ENCODE measurements at regions not wholly inside any gene's neighbourhood (a gene's known extent, or its start where the extent isn't known, plus 50 kb on each side); places are given as distances from the start of the nearest gene placed in this dataset.
"Not testable (repeated sequence)": the region's sequence is repeated elsewhere in the genome, so short reads cannot be mapped to it uniquely, and the experiment has no call there.

DNA sequence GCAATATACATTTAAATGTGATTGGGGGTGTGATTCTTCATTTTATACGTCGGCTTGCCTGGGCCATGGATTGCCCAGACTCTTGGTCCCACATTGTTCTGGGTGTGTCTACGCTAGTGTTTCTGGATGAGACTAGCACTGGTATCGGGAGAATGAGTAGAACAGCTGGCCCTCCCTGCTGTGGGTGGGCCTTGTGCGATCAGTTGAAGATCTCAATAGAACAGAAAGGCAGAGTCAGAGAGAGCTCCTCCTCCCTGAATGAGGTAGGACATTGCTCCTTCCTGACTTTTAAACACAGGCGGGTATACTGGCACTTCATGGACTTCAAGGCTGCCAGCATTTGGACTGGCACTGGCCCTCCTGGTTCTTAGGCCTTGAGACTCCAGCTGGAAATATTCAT is 603.0 kb downstream of the LIG4 start:
- ATAC-seq (ENCODE audit: poor library complexity), result no peak

DNA sequence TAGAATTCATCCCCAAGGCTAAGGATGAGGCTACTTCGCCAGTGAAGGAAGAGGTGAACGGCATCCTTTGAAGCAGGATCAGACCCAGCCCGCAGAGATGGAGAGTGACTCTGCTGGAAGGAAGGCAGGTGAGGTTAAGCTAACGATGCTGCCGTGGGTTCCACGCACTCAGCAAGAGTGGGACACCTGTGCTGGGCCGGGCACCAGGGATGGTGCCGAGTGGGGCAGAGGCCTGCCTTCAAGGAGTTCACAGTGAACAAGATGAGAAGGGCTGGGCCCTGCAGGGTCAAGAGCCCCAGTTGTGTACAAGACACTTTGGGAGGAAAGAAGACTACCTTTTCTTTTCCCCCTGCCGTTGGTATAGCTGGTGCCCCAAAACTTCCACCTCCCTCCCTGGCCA is 606.6 kb downstream of the LIG4 start:
- Histone ChIP-seq H3K4me1 (ENCODE audit: insufficient read depth, low read length) (no peaks in the 10 kb centered on the region), H3K4me3 (ENCODE audit: low read length) (no peak overlapping the region), H3K36me3 (ENCODE audit: insufficient read depth, low read length) (no peaks in the 10 kb centered on the region), H3K9me3 (ENCODE audit: control insufficient read depth in 1 of 2, insufficient read depth in 1 of 2, low read length in 2 of 2) (peaks cover 0 to 4% of the 10 kb centered on the region in 2 experiments), H3K27me3 (ENCODE audit: control insufficient read depth in 1 of 2, insufficient read depth in 2 of 2, low read length in 2 of 2) (no peaks in the 10 kb centered on the region), H3K27ac (ENCODE audit: low read depth in 1 of 2, low read length in 2 of 2) (no peak overlapping the region)
- Mint-ChIP-seq H3K4me3 (no peak overlapping the region), H3K36me3 (ENCODE audit: low read depth) (no peaks in the 10 kb centered on the region), H3K27ac (no peak overlapping the region), H3K9me3 (no peaks in the 10 kb centered on the region), H3K4me1 (ENCODE audit: low read depth) (no peaks in the 10 kb centered on the region), H3K27me3 (no peaks in the 10 kb centered on the region)
- TF ChIP-seq, protein P1, sequence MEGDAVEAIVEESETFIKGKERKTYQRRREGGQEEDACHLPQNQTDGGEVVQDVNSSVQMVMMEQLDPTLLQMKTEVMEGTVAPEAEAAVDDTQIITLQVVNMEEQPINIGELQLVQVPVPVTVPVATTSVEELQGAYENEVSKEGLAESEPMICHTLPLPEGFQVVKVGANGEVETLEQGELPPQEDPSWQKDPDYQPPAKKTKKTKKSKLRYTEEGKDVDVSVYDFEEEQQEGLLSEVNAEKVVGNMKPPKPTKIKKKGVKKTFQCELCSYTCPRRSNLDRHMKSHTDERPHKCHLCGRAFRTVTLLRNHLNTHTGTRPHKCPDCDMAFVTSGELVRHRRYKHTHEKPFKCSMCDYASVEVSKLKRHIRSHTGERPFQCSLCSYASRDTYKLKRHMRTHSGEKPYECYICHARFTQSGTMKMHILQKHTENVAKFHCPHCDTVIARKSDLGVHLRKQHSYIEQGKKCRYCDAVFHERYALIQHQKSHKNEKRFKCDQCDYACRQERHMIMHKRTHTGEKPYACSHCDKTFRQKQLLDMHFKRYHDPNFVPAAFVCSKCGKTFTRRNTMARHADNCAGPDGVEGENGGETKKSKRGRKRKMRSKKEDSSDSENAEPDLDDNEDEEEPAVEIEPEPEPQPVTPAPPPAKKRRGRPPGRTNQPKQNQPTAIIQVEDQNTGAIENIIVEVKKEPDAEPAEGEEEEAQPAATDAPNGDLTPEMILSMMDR (IDR thresholded peaks at IDR 0.05), result no peak
- POLR2A ChIA-PET, result no interaction called here
- intact Hi-C loops (cut with DNase I, micrococcal nuclease), result no loop called here
- CTCF ChIA-PET, result no interaction called here
- DNase-seq (no peak), ATAC-seq (ENCODE audit: poor library complexity) (no peak)

More for the DNA sequence above, 603.0 kb downstream of the LIG4 start:
- no peaks in the 10 kb centered on the region for H3K36me3 ChIP-seq (ENCODE audit: insufficient read depth, low read length)
- no peaks in the 10 kb centered on the region for H3K27me3 ChIP-seq (ENCODE audit: control insufficient read depth in 1 of 2, insufficient read depth in 2 of 2, low read length in 2 of 2)
- ChIA-PET CTCF (no interaction called here), POLR2A (no interaction called here)
- Mint-ChIP-seq H3K36me3 (ENCODE audit: low read depth) (no peaks in the 10 kb centered on the region), H3K4me1 (ENCODE audit: low read depth) (no peaks in the 10 kb centered on the region), H3K27ac (no peak overlapping the region), H3K4me3 (no peak overlapping the region), H3K9me3 (peaks cover 2% of the 10 kb centered on the region), H3K27me3 (no peaks in the 10 kb centered on the region)
- no peak overlapping the region for H3K27ac ChIP-seq (ENCODE audit: low read depth in 1 of 2, low read length in 2 of 2)
- peaks cover 0 to 4% of the 10 kb centered on the region in 2 experiments for H3K9me3 ChIP-seq (ENCODE audit: control insufficient read depth in 1 of 2, insufficient read depth in 1 of 2, low read length in 2 of 2)
- H3K4me3 ChIP-seq (ENCODE audit: low read length), result no peak overlapping the region
- TF ChIP-seq, protein P1 (IDR thresholded peaks at IDR 0.05), result no peak
- H3K4me1 ChIP-seq (ENCODE audit: insufficient read depth, low read length), result no peaks in the 10 kb centered on the region
- intact Hi-C loops (cut with DNase I, micrococcal nuclease), result no loop called here
- no peak for DNase-seq

DNA sequence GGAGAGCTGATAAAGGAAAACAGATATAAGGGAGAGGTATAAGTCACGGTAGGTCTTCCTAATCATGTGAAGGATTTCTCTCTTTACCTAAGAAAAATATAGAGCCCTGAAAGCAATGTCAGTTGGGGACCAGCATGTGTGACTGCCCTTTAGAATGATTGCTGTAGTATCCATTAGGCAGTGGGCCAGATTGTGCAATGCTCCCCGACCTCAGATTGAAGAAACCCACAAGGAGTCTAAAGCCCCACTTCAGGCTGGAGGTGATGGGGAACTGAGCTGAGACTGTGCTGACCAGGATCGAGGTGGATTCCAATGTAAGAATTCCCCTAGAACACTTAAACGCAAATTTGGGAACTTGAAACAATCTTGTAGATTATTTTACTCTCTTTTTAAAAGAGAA is 614.4 kb downstream of the LIG4 start:
- no peaks in the 10 kb centered on the region for H3K36me3 ChIP-seq (ENCODE audit: insufficient read depth, low read length)
- no peaks in the 10 kb centered on the region for H3K36me3 Mint-ChIP-seq (ENCODE audit: low read depth)
- H3K4me1 ChIP-seq (ENCODE audit: insufficient read depth, low read length), result no peaks in the 10 kb centered on the region
- H3K27ac ChIP-seq (ENCODE audit: low read depth in 1 of 2, low read length in 2 of 2), result no peak overlapping the region
- H3K27me3 ChIP-seq (ENCODE audit: control insufficient read depth in 1 of 2, insufficient read depth in 2 of 2, low read length in 2 of 2), result no peaks in the 10 kb centered on the region
- H3K27ac Mint-ChIP-seq, result no peak overlapping the region
- TF ChIP-seq, protein P1 (IDR thresholded peaks at IDR 0.05), result no peak
- H3K4me1 Mint-ChIP-seq (ENCODE audit: low read depth), result no peaks in the 10 kb centered on the region
- ChIA-PET POLR2A (no interaction called here), CTCF (no interaction called here)
- H3K9me3 ChIP-seq (ENCODE audit: control insufficient read depth in 1 of 2, insufficient read depth in 1 of 2, low read length in 2 of 2), result no peaks in the 10 kb centered on the region
- no peak for ATAC-seq (ENCODE audit: poor library complexity)
- no peak overlapping the region for H3K4me3 Mint-ChIP-seq
- no peaks in the 10 kb centered on the region for H3K27me3 Mint-ChIP-seq
- no peak overlapping the region for H3K4me3 ChIP-seq (ENCODE audit: low read length)
- intact Hi-C loops (cut with DNase I, micrococcal nuclease), result no loop called here
- no peak for DNase-seq
- peaks cover 5% of the 10 kb centered on the region for H3K9me3 Mint-ChIP-seq

DNA sequence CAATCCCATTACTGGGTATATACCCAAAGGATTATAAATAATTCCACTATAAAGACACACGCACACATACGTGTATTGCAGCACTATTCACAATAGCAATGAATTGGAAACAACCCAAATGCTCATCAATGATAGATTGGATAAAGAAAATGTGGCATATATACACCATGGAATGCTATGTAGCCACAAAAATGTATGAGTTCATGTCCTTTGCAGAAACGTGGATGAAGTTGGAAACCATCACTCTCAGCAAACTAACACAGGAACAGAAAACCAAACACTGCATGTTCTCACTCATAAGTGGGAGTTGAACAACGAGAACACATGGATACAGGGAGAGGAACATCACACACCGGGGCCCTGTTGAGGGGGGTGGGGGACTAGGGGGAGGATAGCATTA is 619.0 kb downstream of the LIG4 start:
- H3K27ac Mint-ChIP-seq; H3K36me3 Mint-ChIP-seq (ENCODE audit: low read depth); POLR2A ChIA-PET; ATAC-seq (ENCODE audit: poor library complexity); H3K4me3 Mint-ChIP-seq; H3K27me3 ChIP-seq (ENCODE audit: control insufficient read depth in 1 of 2, insufficient read depth in 2 of 2, low read length in 2 of 2); H3K4me1 Mint-ChIP-seq (ENCODE audit: low read depth); H3K36me3 ChIP-seq (ENCODE audit: insufficient read depth, low read length); CTCF ChIA-PET; DNase-seq; intact Hi-C loops (cut with DNase I, micrococcal nuclease); H3K4me3 ChIP-seq (ENCODE audit: low read length); H3K27ac ChIP-seq (ENCODE audit: low read depth in 1 of 2, low read length in 2 of 2); H3K9me3 ChIP-seq (ENCODE audit: control insufficient read depth in 1 of 2, insufficient read depth in 1 of 2, low read length in 2 of 2); H3K27me3 Mint-ChIP-seq; H3K9me3 Mint-ChIP-seq; H3K4me1 ChIP-seq (ENCODE audit: insufficient read depth, low read length): not testable (repeated sequence)

Measured in CD4-positive, alpha-beta T cell (primary cell).